ENCODE measurements at regions not wholly inside any gene's neighbourhood (a gene's known extent, or its start where the extent isn't known, plus 50 kb on each side); places are given as distances from the start of the nearest gene placed in this dataset.

- TF ChIP-seq, protein P1, sequence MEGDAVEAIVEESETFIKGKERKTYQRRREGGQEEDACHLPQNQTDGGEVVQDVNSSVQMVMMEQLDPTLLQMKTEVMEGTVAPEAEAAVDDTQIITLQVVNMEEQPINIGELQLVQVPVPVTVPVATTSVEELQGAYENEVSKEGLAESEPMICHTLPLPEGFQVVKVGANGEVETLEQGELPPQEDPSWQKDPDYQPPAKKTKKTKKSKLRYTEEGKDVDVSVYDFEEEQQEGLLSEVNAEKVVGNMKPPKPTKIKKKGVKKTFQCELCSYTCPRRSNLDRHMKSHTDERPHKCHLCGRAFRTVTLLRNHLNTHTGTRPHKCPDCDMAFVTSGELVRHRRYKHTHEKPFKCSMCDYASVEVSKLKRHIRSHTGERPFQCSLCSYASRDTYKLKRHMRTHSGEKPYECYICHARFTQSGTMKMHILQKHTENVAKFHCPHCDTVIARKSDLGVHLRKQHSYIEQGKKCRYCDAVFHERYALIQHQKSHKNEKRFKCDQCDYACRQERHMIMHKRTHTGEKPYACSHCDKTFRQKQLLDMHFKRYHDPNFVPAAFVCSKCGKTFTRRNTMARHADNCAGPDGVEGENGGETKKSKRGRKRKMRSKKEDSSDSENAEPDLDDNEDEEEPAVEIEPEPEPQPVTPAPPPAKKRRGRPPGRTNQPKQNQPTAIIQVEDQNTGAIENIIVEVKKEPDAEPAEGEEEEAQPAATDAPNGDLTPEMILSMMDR (conservative IDR thresholded peaks at IDR 0.05; ENCODE audit: low read depth, low read length) = no peak
- TF ChIP-seq EZH2 (IDR thresholded peaks at IDR 0.05; ENCODE audit: low read length, unreplicated experiment) (no peak), EZH2phosphoT487 (IDR thresholded peaks at IDR 0.05; ENCODE audit: borderline replicate concordance, low read length) (no peak)
Observed at GRCh38 chr6:148265054-148265453, 77.6 kb upstream of the SASH1 start.

Measured in PC-3 (cell line).